HS-5 (cell line): ENCODE measurements at regions not wholly inside any gene's neighbourhood (a gene's known extent, or its start where the extent isn't known, plus 50 kb on each side); places are given as distances from the start of the nearest gene placed in this dataset.

Experiments used
- DNase-seq: peaks from one replicate; pipeline ENCODE4 v3.0.0-alpha.2; 2012; ENCODE audit warnings: low read depth

GRCh38 chr2:236796236-236796635, 226.6 kb downstream of the ACKR3 start:
- no peak for DNase-seq

- no peak for DNase-seq
These were observed 227.8 kb downstream of the ACKR3 start for GRCh38 chr2:236797411-236797810.

- DNase-seq, result no peak
These were observed 228.9 kb downstream of the ACKR3 start for GRCh38 chr2:236798491-236798890.

- DNase-seq, result no peak
These were observed 229.9 kb downstream of the ACKR3 start for GRCh38 chr2:236799391-236800026.

GRCh38 chr2:236802862-236803261, 233.2 kb downstream of the ACKR3 start:
- no peak for DNase-seq

GRCh38 chr2:236803621-236804020, 234.0 kb downstream of the ACKR3 start:
- no peak for DNase-seq

- DNase-seq, result no peak
These were observed 236.3 kb downstream of the ACKR3 start for GRCh38 chr2:236805800-236806531.

- no peak for DNase-seq
These were observed 240.1 kb downstream of the ACKR3 start for GRCh38 chr2:236809716-236810115.

- no peak for DNase-seq
These were observed 241.5 kb downstream of the ACKR3 start for GRCh38 chr2:236811062-236811656.

GRCh38 chr2:236813766-236814165, 244.1 kb downstream of the ACKR3 start:
- DNase-seq, result no peak

GRCh38 chr2:236814593-236814992, 245.0 kb downstream of the ACKR3 start:
- no peak for DNase-seq

GRCh38 chr2:236815746-236816145, 246.1 kb downstream of the ACKR3 start:
- DNase-seq, result no peak

- DNase-seq, result no peak
These were observed 246.9 kb downstream of the ACKR3 start for GRCh38 chr2:236816197-236817170.

- DNase-seq, result no peak
These were observed 248.8 kb downstream of the ACKR3 start for GRCh38 chr2:236818281-236819045.

GRCh38 chr2:236819275-236820002, 249.8 kb downstream of the ACKR3 start:
- no peak for DNase-seq

GRCh38 chr2:236820763-236821344, 251.2 kb downstream of the ACKR3 start:
- no peak for DNase-seq

- no peak for DNase-seq
These were observed 253.5 kb downstream of the ACKR3 start for GRCh38 chr2:236823041-236823629.

- no peak for DNase-seq
These were observed 254.3 kb downstream of the ACKR3 start for GRCh38 chr2:236823963-236824362.

GRCh38 chr2:236824836-236825235, 255.2 kb downstream of the ACKR3 start:
- DNase-seq, result no peak

GRCh38 chr2:236825989-236826510, 256.4 kb downstream of the ACKR3 start:
- DNase-seq, result no peak
